A673 (cell line): ENCODE measurements at regions not wholly inside any gene's neighbourhood (a gene's known extent, or its start where the extent isn't known, plus 50 kb on each side); places are given as distances from the start of the nearest gene placed in this dataset.

Experiments used
- BruUV-seq: library from RNA; stranded (reverse); fragments of 400-500 nt; replicated peaks from 2 replicates; lab custom pipeline; 2021; lab: Mats Ljungman, UMichigan
- CTCF ChIA-PET: fragments of 300-600 bp; sonication (Branson Sonifier 250); formaldehyde crosslinking; loops from one replicate; lab custom pipeline; 2022; ENCODE audit warnings: antibody characterized with exemption; lab: Charles Lee
- POLR2A ChIA-PET: fragments of 300-600 bp; sonication (Branson Sonifier 250); formaldehyde crosslinking; loops from one replicate; lab custom pipeline; 2022; ENCODE audit warnings: antibody characterized with exemption; ENCODE audit not compliant: low non-redundant PET; lab: Charles Lee
- DNase-seq: peaks from one replicate; pipeline ENCODE4 v3.0.0-alpha.2; 2015; ENCODE audit warnings: low spot score
- H3K27ac ChIP-seq: fragments of 200-600 bp; sonication (generic); 2 replicates; pipeline ENCODE4 v1.5.1; 2016; ENCODE audit warnings: mixed run types, low read depth, mild to moderate bottlenecking, mixed read lengths, antibody characterized with exemption, low read length; ENCODE audit not compliant: poor library complexity, severe bottlenecking
- H3K27me3 ChIP-seq: fragments of 200-600 bp; sonication (generic); replicated peaks from 2 replicates; pipeline ENCODE4 v1.6.1; 2017; ENCODE audit warnings: mixed run types, low read depth, mild to moderate bottlenecking, mixed read lengths, antibody characterized with exemption, low read length; ENCODE audit not compliant: insufficient read depth, poor library complexity
- H3K36me3 ChIP-seq: fragments of 200-600 bp; sonication (generic); 2 replicates; pipeline ENCODE4 v1.6.1; 2016; ENCODE audit warnings: mixed run types, mild to moderate bottlenecking, mixed read lengths, antibody characterized with exemption, low read length; ENCODE audit not compliant: insufficient read depth, poor library complexity, severe bottlenecking
- H3K4me1 ChIP-seq: fragments of 200-600 bp; sonication (generic); 2 replicates; pipeline ENCODE4 v1.6.1; 2017; ENCODE audit warnings: mixed run types, mild to moderate bottlenecking, mixed read lengths, antibody characterized with exemption, low read length; ENCODE audit not compliant: insufficient read depth, poor library complexity, severe bottlenecking
- H3K4me3 ChIP-seq: fragments of 200-600 bp; sonication (generic); 2 replicates; pipeline ENCODE4 v1.5.1; 2016; ENCODE audit warnings: low read depth, mixed run types, mild to moderate bottlenecking, mixed read lengths, low read length; ENCODE audit not compliant: poor library complexity, severe bottlenecking
- H3K9me3 ChIP-seq: fragments of 200-600 bp; sonication (generic); 2 replicates; pipeline ENCODE4 v1.6.1; 2016; ENCODE audit warnings: mixed run types, low read depth, mild to moderate bottlenecking, mixed read lengths, antibody characterized with exemption, low read length; ENCODE audit not compliant: poor library complexity, severe bottlenecking
- CTCF ChIP-seq: fragments of 300-800, 200-600 bp; sonication (generic); conservative IDR thresholded peaks from 2 replicates; pipeline ENCODE4 v1.5.1; 2017; ENCODE audit warnings: low read depth, mild to moderate bottlenecking, antibody characterized with exemption, low read length, moderate library complexity, mixed read lengths
- EZH2 ChIP-seq: fragments of 200-600 bp; sonication (generic); IDR thresholded peaks from 2 replicates; pipeline ENCODE4 v1.6.1; 2017; ENCODE audit warnings: borderline replicate concordance, low read depth, mild to moderate bottlenecking, mixed read lengths, antibody characterized with exemption, low read length; ENCODE audit not compliant: poor library complexity, severe bottlenecking
- intact Hi-C: fragments of 100-400 bp; cut with micrococcal nuclease; formaldehyde crosslinking; loops from one replicate; pipeline ENCODE4 v1.10.0; 2022; ENCODE audit not compliant: unreplicated experiment

GRCh38 chr13:86932776-86933334 lies 738.3 kb upstream of the SLITRK5 start:
- CTCF ChIA-PET, result no interaction called here
- peak; percentile 62 for DNase-seq
- BruUV-seq, result no TSS peak

GRCh38 chr13:86933676-86934075 lies 737.5 kb upstream of the SLITRK5 start:
- BruUV-seq, result no TSS peak
- no peaks in the 10 kb centered on the region for H3K4me1 ChIP-seq
- H3K27ac ChIP-seq, result no peak overlapping the region
- intact Hi-C loops, result no loop called here
- no peaks in the 10 kb centered on the region for H3K9me3 ChIP-seq
- ChIA-PET CTCF (no interaction called here), POLR2A (no interaction called here)
- H3K36me3 ChIP-seq, result no peaks in the 10 kb centered on the region
- no peaks in the 10 kb centered on the region for H3K27me3 ChIP-seq
- TF ChIP-seq EZH2 (no peak), CTCF (no peak)
- H3K4me3 ChIP-seq, result no peak overlapping the region
- peak; percentile 33 for DNase-seq

More at GRCh38 chr13:86932776-86933334, 738.3 kb upstream of the SLITRK5 start:
- Histone ChIP-seq H3K36me3 (no peaks in the 10 kb centered on the region), H3K27ac (no peak overlapping the region), H3K27me3 (no peaks in the 10 kb centered on the region), H3K4me1 (no peaks in the 10 kb centered on the region), H3K4me3 (no peak overlapping the region), H3K9me3 (no peaks in the 10 kb centered on the region)
- intact Hi-C loops, result no loop called here
- POLR2A ChIA-PET, result no interaction called here
- TF ChIP-seq CTCF, result no peak

- no peak for DNase-seq
- no peak for TF ChIP-seq EZH2
- CTCF ChIA-PET, result no interaction called here
- BruUV-seq, result no TSS peak
- H3K27me3 ChIP-seq, result no peaks in the 10 kb centered on the region
- POLR2A ChIA-PET, result no interaction called here
- no peak overlapping the region for H3K27ac ChIP-seq
- intact Hi-C loops, result no loop called here
- no peaks in the 10 kb centered on the region for H3K9me3 ChIP-seq
- no peaks in the 10 kb centered on the region for H3K4me1 ChIP-seq
- no peaks in the 10 kb centered on the region for H3K36me3 ChIP-seq
- H3K4me3 ChIP-seq, result no peak overlapping the region
Observed at GRCh38 chr13:86937316-86937715, 733.9 kb upstream of the SLITRK5 start.

- no TSS peak for BruUV-seq
- ChIA-PET POLR2A (no interaction called here), CTCF (no interaction called here)
- H3K27me3 ChIP-seq, result no peaks in the 10 kb centered on the region
- no peak for DNase-seq
- H3K4me3 ChIP-seq, result no peak overlapping the region
- H3K27ac ChIP-seq, result no peak overlapping the region
- intact Hi-C loops, result no loop called here
- no peaks in the 10 kb centered on the region for H3K36me3 ChIP-seq
- TF ChIP-seq CTCF (no peak), EZH2 (no peak)
- H3K9me3 ChIP-seq, result no peaks in the 10 kb centered on the region
- H3K4me1 ChIP-seq, result no peaks in the 10 kb centered on the region
Observed at GRCh38 chr13:86945584-86945983, 725.6 kb upstream of the SLITRK5 start.
